Panc1 (cell line): ENCODE measurements at regions not wholly inside any gene's neighbourhood (a gene's known extent, or its start where the extent isn't known, plus 50 kb on each side); places are given as distances from the start of the nearest gene placed in this dataset.

Source experiments
- POLR2AphosphoS5 ChIP-seq: IDR thresholded peaks from 2 replicates; pipeline ENCODE4 v1.6.1; 2012; ENCODE audit warnings: mild to moderate bottlenecking, low read depth, low read length, moderate library complexity
- SIN3A ChIP-seq: IDR thresholded peaks from 2 replicates; pipeline ENCODE4 v1.6.1; 2012; ENCODE audit warnings: low read depth, mild to moderate bottlenecking, low read length, moderate library complexity, borderline replicate concordance; ENCODE audit not compliant: insufficient read depth
- TCF7L2 ChIP-seq: IDR thresholded peaks from 2 replicates; pipeline ENCODE4 v1.6.1; 2011; ENCODE audit warnings: mild to moderate bottlenecking, low read depth, low read length, inconsistent platforms
- TF ChIP-seq, protein P1 (sequence below): fragments of 450-650 bp; IDR thresholded peaks from 2 replicates; pipeline ENCODE4 v1.5.1; 2017; ENCODE audit warnings: mild to moderate bottlenecking
- TF ChIP-seq, protein P2 (sequence below), 2 experiments: IDR thresholded peaks; 2 replicates each; pipeline ENCODE4 v1.6.1; 2011 to 2012; ENCODE audit warnings: low read depth in 2 of 2, control low read depth in 1 of 2, low read length in 1 of 2, mild to moderate bottlenecking in 1 of 2, moderate library complexity in 1 of 2; ENCODE audit not compliant: insufficient read depth in 1 of 2

DNA sequence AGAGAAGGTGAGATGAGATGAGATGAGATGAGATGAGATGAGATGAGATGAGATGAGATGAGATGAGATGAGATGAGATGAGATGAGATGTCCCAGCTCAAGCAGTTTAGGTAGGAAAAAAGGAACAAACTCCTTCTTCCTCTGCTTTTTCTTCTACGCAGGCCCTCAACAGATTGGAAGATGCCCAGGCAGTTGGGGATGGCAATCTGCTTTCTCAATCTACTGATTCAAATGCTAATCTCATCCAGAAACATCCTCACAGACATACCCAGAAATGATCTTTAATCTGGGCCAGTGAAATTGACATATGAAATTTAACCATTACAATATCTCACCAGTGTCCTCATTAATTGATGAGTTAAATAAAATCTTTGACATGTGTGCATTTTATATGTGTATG is 370.3 kb upstream of the SLC7A11 start:
- TF ChIP-seq, protein P1, sequence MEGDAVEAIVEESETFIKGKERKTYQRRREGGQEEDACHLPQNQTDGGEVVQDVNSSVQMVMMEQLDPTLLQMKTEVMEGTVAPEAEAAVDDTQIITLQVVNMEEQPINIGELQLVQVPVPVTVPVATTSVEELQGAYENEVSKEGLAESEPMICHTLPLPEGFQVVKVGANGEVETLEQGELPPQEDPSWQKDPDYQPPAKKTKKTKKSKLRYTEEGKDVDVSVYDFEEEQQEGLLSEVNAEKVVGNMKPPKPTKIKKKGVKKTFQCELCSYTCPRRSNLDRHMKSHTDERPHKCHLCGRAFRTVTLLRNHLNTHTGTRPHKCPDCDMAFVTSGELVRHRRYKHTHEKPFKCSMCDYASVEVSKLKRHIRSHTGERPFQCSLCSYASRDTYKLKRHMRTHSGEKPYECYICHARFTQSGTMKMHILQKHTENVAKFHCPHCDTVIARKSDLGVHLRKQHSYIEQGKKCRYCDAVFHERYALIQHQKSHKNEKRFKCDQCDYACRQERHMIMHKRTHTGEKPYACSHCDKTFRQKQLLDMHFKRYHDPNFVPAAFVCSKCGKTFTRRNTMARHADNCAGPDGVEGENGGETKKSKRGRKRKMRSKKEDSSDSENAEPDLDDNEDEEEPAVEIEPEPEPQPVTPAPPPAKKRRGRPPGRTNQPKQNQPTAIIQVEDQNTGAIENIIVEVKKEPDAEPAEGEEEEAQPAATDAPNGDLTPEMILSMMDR = no peak
- TF ChIP-seq POLR2AphosphoS5 = no peak
- TF ChIP-seq, protein P2, sequence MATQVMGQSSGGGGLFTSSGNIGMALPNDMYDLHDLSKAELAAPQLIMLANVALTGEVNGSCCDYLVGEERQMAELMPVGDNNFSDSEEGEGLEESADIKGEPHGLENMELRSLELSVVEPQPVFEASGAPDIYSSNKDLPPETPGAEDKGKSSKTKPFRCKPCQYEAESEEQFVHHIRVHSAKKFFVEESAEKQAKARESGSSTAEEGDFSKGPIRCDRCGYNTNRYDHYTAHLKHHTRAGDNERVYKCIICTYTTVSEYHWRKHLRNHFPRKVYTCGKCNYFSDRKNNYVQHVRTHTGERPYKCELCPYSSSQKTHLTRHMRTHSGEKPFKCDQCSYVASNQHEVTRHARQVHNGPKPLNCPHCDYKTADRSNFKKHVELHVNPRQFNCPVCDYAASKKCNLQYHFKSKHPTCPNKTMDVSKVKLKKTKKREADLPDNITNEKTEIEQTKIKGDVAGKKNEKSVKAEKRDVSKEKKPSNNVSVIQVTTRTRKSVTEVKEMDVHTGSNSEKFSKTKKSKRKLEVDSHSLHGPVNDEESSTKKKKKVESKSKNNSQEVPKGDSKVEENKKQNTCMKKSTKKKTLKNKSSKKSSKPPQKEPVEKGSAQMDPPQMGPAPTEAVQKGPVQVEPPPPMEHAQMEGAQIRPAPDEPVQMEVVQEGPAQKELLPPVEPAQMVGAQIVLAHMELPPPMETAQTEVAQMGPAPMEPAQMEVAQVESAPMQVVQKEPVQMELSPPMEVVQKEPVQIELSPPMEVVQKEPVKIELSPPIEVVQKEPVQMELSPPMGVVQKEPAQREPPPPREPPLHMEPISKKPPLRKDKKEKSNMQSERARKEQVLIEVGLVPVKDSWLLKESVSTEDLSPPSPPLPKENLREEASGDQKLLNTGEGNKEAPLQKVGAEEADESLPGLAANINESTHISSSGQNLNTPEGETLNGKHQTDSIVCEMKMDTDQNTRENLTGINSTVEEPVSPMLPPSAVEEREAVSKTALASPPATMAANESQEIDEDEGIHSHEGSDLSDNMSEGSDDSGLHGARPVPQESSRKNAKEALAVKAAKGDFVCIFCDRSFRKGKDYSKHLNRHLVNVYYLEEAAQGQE (IDR thresholded peaks at IDR 0.05; ENCODE audit: insufficient read depth in 1 of 2, low read depth in 2 of 2, low read length in 1 of 2) = no peak
- no peak for TF ChIP-seq TCF7L2
- TF ChIP-seq SIN3A = no peak
